Middle frontal gyrus (tissue), 1 donor: ENCODE measurements at regions not wholly inside any gene's neighbourhood (a gene's known extent, or its start where the extent isn't known, plus 50 kb on each side); places are given as distances from the start of the nearest gene placed in this dataset.

Experiments used
- DNase-seq: peaks from one replicate; pipeline ENCODE4 v3.0.0-alpha.2; 2015; ENCODE audit warnings: low spot score; ENCODE audit errors: extremely low spot score

GRCh38 chr4:149928507-149928906, 112.9 kb upstream of the IQCM start:
- no peak for DNase-seq

DNA sequence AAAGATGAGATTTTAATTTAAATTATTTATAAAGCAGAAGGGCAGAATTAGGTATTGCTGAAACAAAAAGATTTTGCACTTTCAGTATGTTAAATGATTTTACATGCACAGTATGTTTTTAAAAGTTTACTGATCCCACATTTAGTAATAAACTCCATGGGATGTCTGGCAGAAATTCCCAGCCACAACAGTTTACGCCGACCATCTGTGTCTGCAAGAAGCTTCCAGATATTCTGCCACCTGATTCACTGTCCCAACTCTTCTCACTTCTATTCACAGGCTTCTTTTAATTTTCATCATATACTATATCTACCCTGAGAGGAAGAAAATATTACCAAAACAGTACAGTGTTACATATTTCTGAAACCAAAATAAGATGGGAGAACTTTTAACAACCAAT, 115.8 kb upstream of the IQCM start:
- no peak for DNase-seq

DNA sequence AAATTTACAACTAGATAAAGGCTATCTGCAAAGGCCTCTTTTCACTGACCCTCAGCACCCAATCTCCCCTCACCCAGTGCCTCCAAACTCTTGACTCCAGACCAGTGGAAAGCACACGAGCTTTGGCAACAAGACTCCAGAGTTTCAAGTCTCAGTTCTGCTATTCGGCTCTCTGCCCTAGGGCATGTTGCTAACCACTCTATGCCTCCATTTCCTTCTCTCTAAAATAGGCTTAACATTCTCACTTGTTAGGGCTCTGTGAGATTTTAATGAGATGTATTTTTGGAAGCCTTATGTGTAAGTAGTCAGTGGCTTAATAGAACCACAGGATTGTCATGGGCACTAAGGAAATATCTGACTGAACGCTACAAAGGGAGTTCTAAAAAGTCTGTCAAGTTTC, 116.5 kb upstream of the IQCM start:
- no peak for DNase-seq

- no peak for DNase-seq
Observed at GRCh38 chr4:149933120-149933519, 117.5 kb upstream of the IQCM start.

- DNase-seq, result no peak
Observed at GRCh38 chr4:149933883-149934282, 118.2 kb upstream of the IQCM start.

DNA sequence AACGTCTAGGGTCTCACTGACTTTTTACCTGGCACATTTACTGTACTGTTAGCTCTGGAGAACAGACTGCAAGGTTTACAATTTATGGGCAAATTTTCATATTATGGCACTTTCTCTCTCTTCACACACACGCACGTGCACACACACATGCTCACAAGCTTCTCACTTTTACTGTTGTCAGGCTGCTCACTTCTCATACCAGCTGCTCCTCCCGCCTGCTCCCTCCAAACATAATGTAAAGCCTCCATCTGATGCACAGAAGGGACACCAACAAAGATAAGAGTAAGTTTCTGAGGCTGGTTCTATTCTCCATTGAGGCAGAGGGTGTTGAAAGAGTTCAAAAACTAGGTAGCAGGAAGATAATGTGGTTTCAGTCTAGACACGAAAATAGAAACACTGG, 128.9 kb upstream of the DCLK2 start:
- DNase-seq, result no peak

- DNase-seq, result no peak
Observed at GRCh38 chr4:149951152-149951900, 126.9 kb upstream of the DCLK2 start.

DNA sequence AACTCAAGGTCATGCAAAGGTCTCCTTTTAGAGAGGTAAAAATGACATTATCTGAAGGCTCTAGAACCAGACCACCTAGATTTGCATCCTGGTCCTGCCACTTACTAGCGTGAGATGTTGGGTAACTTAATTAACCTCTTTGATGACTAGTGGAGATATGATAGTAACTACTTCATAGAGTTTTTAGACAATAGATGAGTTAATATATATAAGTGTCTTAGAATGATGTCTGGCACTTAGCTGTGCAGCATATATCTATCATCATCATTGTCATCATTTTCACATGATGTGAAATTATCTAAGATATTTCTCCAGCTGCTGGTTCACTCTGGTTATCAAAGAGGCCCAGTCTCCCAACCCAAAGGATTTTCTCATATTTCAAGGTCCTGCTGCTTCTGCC, 126.1 kb upstream of the DCLK2 start:
- no peak for DNase-seq

GRCh38 chr4:149952716-149953115, 125.5 kb upstream of the DCLK2 start:
- no peak for DNase-seq

DNA sequence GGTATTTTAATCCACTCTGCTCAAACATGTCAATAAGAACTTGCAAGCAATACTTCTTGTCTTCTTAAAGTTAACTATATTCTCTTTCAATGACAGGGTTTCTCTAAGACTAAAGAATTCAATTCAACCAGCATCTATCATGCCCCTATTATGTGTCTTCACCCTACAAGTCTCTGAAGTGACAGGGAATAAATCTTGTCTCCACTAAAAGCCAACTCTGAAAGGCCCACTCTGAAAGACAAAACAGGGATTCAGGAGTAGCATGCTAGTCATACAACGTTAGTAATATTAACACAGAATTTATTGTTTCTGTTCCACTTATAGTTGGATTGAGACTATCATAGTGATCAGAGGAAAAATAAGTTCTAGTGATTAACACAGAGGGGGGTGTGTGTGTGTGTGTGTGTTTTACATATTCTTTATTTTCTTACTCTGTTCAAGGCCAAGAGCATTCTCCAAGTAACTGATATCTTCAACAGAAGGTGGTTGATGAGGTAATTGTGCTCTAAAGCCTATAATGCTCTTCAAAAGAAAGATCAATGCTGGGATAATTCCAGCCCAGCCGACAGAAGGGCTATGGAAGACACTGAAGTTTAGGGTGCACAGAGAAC, 122.4 kb upstream of the DCLK2 start:
- DNase-seq, result no peak

- no peak for DNase-seq
Observed at GRCh38 chr4:149956678-149957077, 121.6 kb upstream of the DCLK2 start.

- no peak for DNase-seq
Observed at GRCh38 chr4:149961876-149962597, 116.2 kb upstream of the DCLK2 start.

DNA sequence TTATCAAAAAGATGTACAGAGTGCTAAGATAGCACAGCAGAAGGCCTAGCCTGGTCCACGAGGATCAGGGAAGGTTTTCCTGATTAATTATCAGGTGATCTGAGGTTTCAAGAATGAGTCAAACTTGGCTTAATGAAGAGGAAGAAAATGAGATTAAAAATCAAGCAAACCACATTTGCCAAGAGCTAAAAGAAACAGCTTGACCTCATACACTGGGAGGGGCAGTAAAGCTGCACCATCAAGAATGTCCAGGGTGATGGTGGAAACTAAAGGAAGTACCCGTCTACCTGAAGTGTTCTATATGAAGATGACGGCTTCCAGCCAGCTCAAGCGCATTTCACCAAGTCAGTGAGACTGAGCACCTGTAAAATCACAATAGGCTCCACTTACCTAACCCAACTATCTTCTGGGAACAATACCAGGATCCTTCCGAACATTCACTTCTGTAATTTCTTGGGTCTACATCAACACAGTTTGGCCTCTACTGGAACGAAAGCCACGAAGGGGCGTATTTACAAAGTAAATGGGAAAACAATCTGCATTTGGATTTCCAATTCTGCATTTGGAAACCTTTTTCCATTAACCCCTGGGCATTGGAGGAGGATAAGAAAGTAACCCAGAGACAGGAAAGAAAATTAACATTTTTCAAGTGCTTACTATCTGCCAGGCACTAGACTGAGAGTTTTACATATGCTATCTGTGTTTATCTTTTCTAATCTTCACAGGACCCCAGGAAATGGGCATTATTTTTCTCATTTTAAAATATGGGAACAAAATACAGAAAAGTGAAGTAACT, 114.0 kb upstream of the DCLK2 start:
- no peak for DNase-seq

GRCh38 chr4:149965206-149965605, 113.0 kb upstream of the DCLK2 start:
- no peak for DNase-seq

DNA sequence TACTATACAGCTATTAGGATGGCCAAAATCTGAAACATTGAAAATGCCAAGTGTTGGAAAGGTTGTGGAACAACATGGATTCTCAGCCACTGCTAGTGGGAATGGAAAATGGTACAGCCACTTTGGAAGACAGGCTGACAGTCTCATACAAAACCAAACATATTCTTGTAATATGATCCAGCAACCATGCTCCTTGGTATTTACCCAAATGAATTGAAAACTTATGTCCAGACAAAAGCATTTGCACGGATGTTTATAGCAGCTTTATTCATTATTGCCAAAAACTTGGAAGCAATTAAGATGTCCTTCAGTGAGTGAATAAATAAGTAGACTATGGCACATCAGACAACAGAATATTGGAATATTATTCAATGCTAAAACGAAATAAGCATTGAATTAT, 105.8 kb upstream of the DCLK2 start:
- DNase-seq, result no peak

- no peak for DNase-seq
Observed at GRCh38 chr4:149973181-149973580, 105.1 kb upstream of the DCLK2 start.

GRCh38 chr4:149975172-149975571, 103.1 kb upstream of the DCLK2 start:
- no peak for DNase-seq

DNA sequence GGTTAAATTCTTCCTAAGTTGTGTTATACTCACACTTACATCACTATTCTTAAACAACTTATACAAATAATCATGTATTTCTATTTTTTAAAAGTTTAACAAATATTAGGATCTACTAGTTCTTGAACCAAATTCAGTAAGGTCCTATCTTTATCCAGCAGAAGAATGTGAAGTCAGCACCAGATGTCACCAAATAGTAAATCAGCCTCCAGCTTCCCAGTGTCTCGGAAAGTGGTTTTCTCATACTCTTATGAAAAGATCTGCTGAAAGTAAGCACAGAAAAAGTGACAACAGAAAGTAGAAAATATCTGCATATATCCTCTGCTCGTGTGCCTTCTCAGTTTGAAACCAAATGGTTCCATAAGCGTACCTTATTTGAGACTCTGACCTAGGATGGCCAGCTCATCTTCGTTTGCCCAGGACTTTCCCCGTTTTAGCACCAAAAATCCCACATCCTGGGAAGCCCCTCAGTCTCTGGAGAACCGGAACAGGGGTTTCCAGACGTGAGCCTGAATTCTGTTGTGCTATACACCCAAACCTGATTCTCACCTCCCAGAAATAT, 98.0 kb upstream of the DCLK2 start:
- DNase-seq, result no peak

DNA sequence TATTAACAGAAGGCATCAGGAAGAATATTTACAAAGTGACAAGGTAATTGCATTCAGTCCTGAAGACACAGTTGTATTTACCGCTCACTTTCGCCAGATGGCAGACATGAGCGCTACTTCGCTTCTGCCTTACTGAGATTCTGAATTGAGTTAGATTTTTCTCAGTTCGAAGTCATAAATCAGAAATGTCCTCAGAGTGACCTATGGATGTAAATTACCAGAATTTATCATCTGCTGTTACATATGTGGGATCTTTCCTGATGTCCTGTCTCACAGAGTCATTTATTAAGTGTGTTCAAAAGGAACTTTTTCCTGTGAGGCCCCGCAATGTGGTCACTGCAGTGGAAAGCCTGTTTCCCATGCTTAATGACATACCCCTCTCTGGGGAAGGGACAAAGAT, 97.3 kb upstream of the DCLK2 start:
- peak; percentile 72 for DNase-seq

DNA sequence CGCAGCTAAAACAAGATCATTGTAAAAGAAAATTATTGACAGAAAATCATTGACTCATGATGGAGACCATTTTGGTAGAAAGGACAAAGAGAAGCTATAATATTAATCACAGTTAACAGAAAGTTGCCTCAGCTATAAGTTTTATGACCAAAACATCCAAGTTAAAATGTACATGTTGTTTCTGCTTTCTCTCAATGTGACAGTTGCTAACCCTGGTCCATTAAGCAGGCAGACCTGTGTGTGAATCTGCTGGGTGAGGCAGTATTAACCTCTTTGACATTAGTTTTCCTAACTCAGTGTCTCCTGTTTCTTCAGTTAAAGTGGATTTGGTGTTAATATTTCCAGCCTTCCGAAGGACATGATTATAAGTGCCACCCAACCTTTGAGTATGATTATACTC, 94.8 kb upstream of the DCLK2 start:
- DNase-seq, result no peak

GRCh38 chr4:149983931-149984330, 94.3 kb upstream of the DCLK2 start:
- no peak for DNase-seq

GRCh38 chr4:149985981-149986380, 92.3 kb upstream of the DCLK2 start:
- no peak for DNase-seq
